Stimulated activated effector memory CD8-positive, alpha-beta T cell treated with anti-CD3 and anti-CD28 coated beads, Interleukin-12 subunit alpha, Interleukin-12 subunit beta, amount 100 ng/mL, for 72 hours (primary cell): ENCODE measurements at regions not wholly inside any gene's neighbourhood (a gene's known extent, or its start where the extent isn't known, plus 50 kb on each side); places are given as distances from the start of the nearest gene placed in this dataset.
A peak's percentile ranks its signal among the peaks of the same experiment; 100 is the strongest.

Experiments used
- ATAC-seq: fragments of 150-1000 bp; cut with Tn5 transposase; 2 replicates; pipeline ENCODE4 v1.10.0; 2021
- DNase-seq, 2 donors: peaks; one replicate each; pipeline ENCODE4 v3.0.0; 2021 to 2022; ENCODE audit warnings: low spot score in 2 of 2
- H3K27ac Mint-ChIP-seq: one replicate; pipeline ENCODE4 v1.8.0; 2022; ENCODE audit warnings: mild to moderate bottlenecking, mixed read lengths
- H3K36me3 Mint-ChIP-seq: one replicate; pipeline ENCODE4 v1.8.0; 2022; ENCODE audit warnings: mild to moderate bottlenecking, mixed read lengths
- H3K4me1 Mint-ChIP-seq: one replicate; pipeline ENCODE4 v1.8.0; 2022; ENCODE audit warnings: mixed read lengths
- H3K4me3 Mint-ChIP-seq: one replicate; pipeline ENCODE4 v1.8.0; 2022; ENCODE audit warnings: mild to moderate bottlenecking, mixed read lengths
- H3K9me3 Mint-ChIP-seq: one replicate; pipeline ENCODE4 v1.8.0; 2022; ENCODE audit warnings: mixed read lengths

- Mint-ChIP-seq H3K36me3 (no peaks in the 10 kb centered on the region), H3K9me3 (no peaks in the 10 kb centered on the region), H3K27ac (no peak overlapping the region), H3K4me3 (no peak overlapping the region), H3K4me1 (no peaks in the 10 kb centered on the region)
- DNase-seq: no peak
- no peak for ATAC-seq
Measured at GRCh38 chr5:38207343-38207742, 51.0 kb upstream of the EGFLAM start.

DNA sequence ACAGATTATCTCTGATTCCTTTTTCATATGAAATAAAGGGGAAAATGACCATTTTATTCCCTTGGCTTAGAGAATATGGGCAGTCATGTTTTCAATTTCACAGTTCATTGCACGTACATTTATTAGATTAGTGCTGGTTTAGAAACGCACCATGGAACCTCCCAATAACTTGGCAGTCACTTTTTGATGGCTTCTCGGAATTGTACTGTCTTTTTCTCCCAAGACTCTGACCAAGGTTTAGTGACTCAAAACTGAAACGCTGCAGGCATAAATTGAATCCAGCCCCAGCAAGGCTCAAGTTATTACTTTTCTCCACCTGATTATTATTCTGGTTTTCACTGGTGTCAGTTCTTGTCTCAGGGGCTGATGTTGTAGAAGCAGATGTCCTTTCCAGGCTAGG, 55.6 kb upstream of the EGFLAM start:
- Mint-ChIP-seq H3K9me3 (peaks cover 4% of the 10 kb centered on the region), H3K4me1 (no peaks in the 10 kb centered on the region), H3K4me3 (no peak overlapping the region), H3K36me3 (no peaks in the 10 kb centered on the region), H3K27ac (no peak overlapping the region)
- ATAC-seq (no peak), DNase-seq (no peak)

GRCh38 chr5:38200872-38201557, 57.3 kb upstream of the EGFLAM start:
- DNase-seq (no peak), ATAC-seq (no peak)
- H3K4me1 Mint-ChIP-seq: no peaks in the 10 kb centered on the region
- no peak overlapping the region for H3K4me3 Mint-ChIP-seq
- no peak overlapping the region for H3K27ac Mint-ChIP-seq
- H3K36me3 Mint-ChIP-seq: no peaks in the 10 kb centered on the region
- peaks cover 4% of the 10 kb centered on the region for H3K9me3 Mint-ChIP-seq

- ATAC-seq: no peak
- no peak overlapping the region for H3K27ac Mint-ChIP-seq
- peaks cover 4% of the 10 kb centered on the region for H3K9me3 Mint-ChIP-seq
- H3K4me1 Mint-ChIP-seq: peaks cover 6% of the 10 kb centered on the region
- no peaks in the 10 kb centered on the region for H3K36me3 Mint-ChIP-seq
- no peak overlapping the region for H3K4me3 Mint-ChIP-seq
- DNase-seq: no peak
Measured at GRCh38 chr5:38197118-38197517, 61.2 kb upstream of the EGFLAM start.

- peak; percentile 44 for ATAC-seq
- no peaks in the 10 kb centered on the region for H3K9me3 Mint-ChIP-seq
- H3K27ac Mint-ChIP-seq: no peak overlapping the region
- H3K36me3 Mint-ChIP-seq: no peaks in the 10 kb centered on the region
- DNase-seq: peak; percentile 20 to 75
- H3K4me3 Mint-ChIP-seq: no peak overlapping the region
- peaks cover 6% of the 10 kb centered on the region for H3K4me1 Mint-ChIP-seq
Measured at GRCh38 chr5:38193015-38193581, 65.3 kb upstream of the EGFLAM start.

DNA sequence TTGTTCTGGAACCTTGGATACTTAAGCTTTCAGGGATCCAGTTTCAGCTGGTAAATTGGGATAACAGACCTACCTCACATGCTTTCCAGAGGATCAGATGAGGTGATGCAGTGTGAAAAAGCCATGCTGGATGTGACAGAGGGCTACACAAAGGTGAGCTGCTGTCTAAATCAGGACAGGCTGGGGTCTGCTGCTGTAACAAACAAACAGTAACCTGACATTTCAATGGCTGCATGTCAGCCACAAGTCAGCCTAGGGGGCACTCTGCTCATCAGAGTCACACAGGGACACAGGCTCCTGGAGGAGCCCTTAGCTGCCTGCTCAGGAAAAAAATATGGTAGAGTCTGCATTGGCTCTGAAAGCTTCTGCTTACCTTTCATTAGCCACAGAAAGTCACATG, 66.7 kb upstream of the EGFLAM start:
- Mint-ChIP-seq H3K9me3 (no peaks in the 10 kb centered on the region), H3K27ac (no peak overlapping the region), H3K4me1 (peaks cover 6% of the 10 kb centered on the region), H3K36me3 (no peaks in the 10 kb centered on the region), H3K4me3 (no peak overlapping the region)
- ATAC-seq (no peak), DNase-seq (no peak)

DNA sequence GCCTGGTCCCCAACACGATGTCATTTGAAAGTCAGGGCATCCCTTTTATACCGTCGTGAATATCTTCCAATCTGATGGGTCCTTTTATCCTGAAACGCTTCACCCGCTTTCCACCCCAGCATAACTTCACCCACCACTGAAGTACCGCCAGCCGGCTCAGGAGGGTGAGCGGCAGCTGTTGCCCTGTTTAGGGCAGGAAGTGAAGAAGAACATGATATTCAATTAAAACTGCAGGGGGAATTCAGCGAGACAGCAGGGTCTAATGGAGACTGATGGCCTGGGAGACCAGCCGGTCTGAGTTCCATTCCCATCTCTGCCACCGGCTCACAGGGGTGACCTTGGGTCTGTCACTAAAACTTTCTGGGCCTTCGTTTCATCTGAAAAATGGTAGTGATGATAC, 68.2 kb upstream of the EGFLAM start:
- Mint-ChIP-seq H3K4me1 (peaks cover 6% of the 10 kb centered on the region), H3K9me3 (no peaks in the 10 kb centered on the region), H3K36me3 (no peaks in the 10 kb centered on the region), H3K27ac (no peak overlapping the region), H3K4me3 (no peak overlapping the region)
- ATAC-seq: no peak
- DNase-seq: no peak

DNA sequence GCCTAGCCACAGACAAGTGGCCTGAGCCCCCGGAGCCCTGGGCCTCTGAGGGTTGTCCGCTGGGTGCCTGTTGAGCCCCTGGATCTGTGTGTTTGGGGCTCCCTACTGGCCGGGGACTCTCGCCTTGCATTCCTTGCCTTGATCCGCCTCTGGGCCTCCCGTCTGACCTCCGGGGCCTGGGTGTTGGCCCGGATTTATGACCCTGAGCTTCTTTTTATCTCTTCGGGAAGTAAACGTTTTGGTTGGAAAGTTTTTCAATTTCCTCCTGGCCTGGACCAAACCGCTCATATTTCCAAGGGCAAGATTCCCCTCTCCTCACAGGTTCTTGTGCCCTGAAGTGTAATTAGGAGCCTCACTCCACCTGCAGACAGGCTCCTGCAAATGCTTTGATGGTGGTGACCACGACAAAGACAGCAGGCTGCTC, 69.3 kb upstream of the EGFLAM start:
- Mint-ChIP-seq H3K27ac (no peak overlapping the region), H3K36me3 (no peaks in the 10 kb centered on the region), H3K4me1 (peaks cover 6% of the 10 kb centered on the region), H3K4me3 (no peak overlapping the region), H3K9me3 (no peaks in the 10 kb centered on the region)
- DNase-seq: no peak
- no peak for ATAC-seq

GRCh38 chr5:38188591-38188990, 69.8 kb upstream of the EGFLAM start:
- H3K36me3 Mint-ChIP-seq: no peaks in the 10 kb centered on the region
- H3K27ac Mint-ChIP-seq: no peak overlapping the region
- H3K4me3 Mint-ChIP-seq: no peak overlapping the region
- H3K9me3 Mint-ChIP-seq: no peaks in the 10 kb centered on the region
- DNase-seq (no peak), ATAC-seq (no peak)
- H3K4me1 Mint-ChIP-seq: peaks cover 6% of the 10 kb centered on the region

- ATAC-seq: no peak
- Mint-ChIP-seq H3K4me3 (no peak overlapping the region), H3K36me3 (no peaks in the 10 kb centered on the region), H3K9me3 (no peaks in the 10 kb centered on the region), H3K27ac (no peak overlapping the region), H3K4me1 (no peaks in the 10 kb centered on the region)
- DNase-seq: no peak
Measured at GRCh38 chr5:38187532-38187931, 70.8 kb upstream of the EGFLAM start.

GRCh38 chr5:38184627-38185026, 73.7 kb upstream of the EGFLAM start:
- Mint-ChIP-seq H3K27ac (no peak overlapping the region), H3K4me1 (no peaks in the 10 kb centered on the region), H3K36me3 (no peaks in the 10 kb centered on the region), H3K9me3 (no peaks in the 10 kb centered on the region), H3K4me3 (no peak overlapping the region)
- no peak for DNase-seq
- ATAC-seq: no peak

- Mint-ChIP-seq H3K4me3 (no peak overlapping the region), H3K9me3 (no peaks in the 10 kb centered on the region)
- ATAC-seq: no peak
Measured at GRCh38 chr5:38182991-38183390, 75.4 kb upstream of the EGFLAM start.

GRCh38 chr5:38168029-38168428, 90.3 kb upstream of the EGFLAM start:
- Mint-ChIP-seq H3K36me3 (no peaks in the 10 kb centered on the region), H3K27ac (no peak overlapping the region), H3K4me3 (no peak overlapping the region), H3K4me1 (no peaks in the 10 kb centered on the region), H3K9me3 (peaks cover 3% of the 10 kb centered on the region)
- DNase-seq: no peak
- no peak for ATAC-seq

More at GRCh38 chr5:38182991-38183390, 75.4 kb upstream of the EGFLAM start:
- H3K4me1 Mint-ChIP-seq: no peaks in the 10 kb centered on the region
- H3K27ac Mint-ChIP-seq: no peak overlapping the region
- DNase-seq: no peak
- H3K36me3 Mint-ChIP-seq: no peaks in the 10 kb centered on the region

GRCh38 chr5:38167562-38167996, 90.8 kb upstream of the EGFLAM start:
- Mint-ChIP-seq H3K4me3 (no peak overlapping the region), H3K36me3 (no peaks in the 10 kb centered on the region), H3K4me1 (no peaks in the 10 kb centered on the region), H3K9me3 (peaks cover 3% of the 10 kb centered on the region), H3K27ac (no peak overlapping the region)
- DNase-seq: no peak
- no peak for ATAC-seq

DNA sequence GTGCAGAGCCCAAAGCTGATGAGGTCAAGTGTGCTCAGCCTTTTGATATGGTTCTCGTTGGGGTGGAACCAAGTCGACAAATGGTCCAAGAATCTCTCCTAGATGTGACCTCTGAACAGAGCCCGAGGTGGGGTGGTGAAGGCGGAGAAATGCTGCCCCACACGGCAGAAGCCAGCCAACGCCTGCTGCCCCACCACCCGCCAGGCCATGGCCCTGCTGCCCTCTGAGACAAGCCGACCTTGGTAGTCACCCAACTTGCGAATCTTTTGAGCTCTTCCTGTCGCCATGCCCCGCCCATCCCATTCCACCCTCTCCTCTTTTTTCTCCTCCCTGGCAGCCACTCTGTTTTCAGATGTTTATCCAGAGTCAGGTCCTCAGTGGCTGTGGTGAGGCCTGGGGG, 91.5 kb upstream of the EGFLAM start:
- Mint-ChIP-seq H3K36me3 (no peaks in the 10 kb centered on the region), H3K9me3 (peaks cover 3% of the 10 kb centered on the region), H3K4me3 (no peak overlapping the region), H3K27ac (no peak overlapping the region), H3K4me1 (no peaks in the 10 kb centered on the region)
- DNase-seq: no peak
- no peak for ATAC-seq

GRCh38 chr5:38165435-38165834, 92.9 kb upstream of the EGFLAM start:
- peaks cover 3% of the 10 kb centered on the region for H3K9me3 Mint-ChIP-seq
- H3K4me1 Mint-ChIP-seq: no peaks in the 10 kb centered on the region
- ATAC-seq (no peak), DNase-seq (no peak)
- no peaks in the 10 kb centered on the region for H3K36me3 Mint-ChIP-seq
- no peak overlapping the region for H3K4me3 Mint-ChIP-seq
- no peak overlapping the region for H3K27ac Mint-ChIP-seq
